ENCODE measurements at regions not wholly inside any gene's neighbourhood (a gene's known extent, or its start where the extent isn't known, plus 50 kb on each side); places are given as distances from the start of the nearest gene placed in this dataset.

DNA sequence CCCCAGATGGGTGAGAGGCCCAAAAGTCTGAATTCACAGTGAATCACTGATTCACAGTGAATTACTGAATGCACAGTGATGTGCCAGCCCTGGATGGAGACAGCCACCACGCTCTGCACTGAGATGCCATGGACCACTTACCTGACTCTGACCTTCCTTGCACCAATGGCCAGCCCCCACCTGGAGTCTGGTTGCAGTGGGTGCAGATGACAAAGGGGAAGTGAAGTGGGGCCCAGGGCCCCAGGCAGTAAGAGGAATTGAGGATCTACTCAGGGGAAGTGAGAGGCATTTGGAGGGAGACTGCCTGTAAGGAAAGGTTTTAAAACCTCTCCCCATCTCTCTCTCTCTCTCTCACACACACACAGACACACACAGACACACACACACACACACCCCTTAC lies 412.1 kb downstream of the CYLC2 start:
- no peak for TF ChIP-seq POLR2A (IDR thresholded peaks at IDR 0.05)
- TF ChIP-seq, protein P1, sequence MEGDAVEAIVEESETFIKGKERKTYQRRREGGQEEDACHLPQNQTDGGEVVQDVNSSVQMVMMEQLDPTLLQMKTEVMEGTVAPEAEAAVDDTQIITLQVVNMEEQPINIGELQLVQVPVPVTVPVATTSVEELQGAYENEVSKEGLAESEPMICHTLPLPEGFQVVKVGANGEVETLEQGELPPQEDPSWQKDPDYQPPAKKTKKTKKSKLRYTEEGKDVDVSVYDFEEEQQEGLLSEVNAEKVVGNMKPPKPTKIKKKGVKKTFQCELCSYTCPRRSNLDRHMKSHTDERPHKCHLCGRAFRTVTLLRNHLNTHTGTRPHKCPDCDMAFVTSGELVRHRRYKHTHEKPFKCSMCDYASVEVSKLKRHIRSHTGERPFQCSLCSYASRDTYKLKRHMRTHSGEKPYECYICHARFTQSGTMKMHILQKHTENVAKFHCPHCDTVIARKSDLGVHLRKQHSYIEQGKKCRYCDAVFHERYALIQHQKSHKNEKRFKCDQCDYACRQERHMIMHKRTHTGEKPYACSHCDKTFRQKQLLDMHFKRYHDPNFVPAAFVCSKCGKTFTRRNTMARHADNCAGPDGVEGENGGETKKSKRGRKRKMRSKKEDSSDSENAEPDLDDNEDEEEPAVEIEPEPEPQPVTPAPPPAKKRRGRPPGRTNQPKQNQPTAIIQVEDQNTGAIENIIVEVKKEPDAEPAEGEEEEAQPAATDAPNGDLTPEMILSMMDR (IDR thresholded peaks at IDR 0.05) = no peak
